ENCODE measurements at regions not wholly inside any gene's neighbourhood (a gene's known extent, or its start where the extent isn't known, plus 50 kb on each side); places are given as distances from the start of the nearest gene placed in this dataset.

DNA sequence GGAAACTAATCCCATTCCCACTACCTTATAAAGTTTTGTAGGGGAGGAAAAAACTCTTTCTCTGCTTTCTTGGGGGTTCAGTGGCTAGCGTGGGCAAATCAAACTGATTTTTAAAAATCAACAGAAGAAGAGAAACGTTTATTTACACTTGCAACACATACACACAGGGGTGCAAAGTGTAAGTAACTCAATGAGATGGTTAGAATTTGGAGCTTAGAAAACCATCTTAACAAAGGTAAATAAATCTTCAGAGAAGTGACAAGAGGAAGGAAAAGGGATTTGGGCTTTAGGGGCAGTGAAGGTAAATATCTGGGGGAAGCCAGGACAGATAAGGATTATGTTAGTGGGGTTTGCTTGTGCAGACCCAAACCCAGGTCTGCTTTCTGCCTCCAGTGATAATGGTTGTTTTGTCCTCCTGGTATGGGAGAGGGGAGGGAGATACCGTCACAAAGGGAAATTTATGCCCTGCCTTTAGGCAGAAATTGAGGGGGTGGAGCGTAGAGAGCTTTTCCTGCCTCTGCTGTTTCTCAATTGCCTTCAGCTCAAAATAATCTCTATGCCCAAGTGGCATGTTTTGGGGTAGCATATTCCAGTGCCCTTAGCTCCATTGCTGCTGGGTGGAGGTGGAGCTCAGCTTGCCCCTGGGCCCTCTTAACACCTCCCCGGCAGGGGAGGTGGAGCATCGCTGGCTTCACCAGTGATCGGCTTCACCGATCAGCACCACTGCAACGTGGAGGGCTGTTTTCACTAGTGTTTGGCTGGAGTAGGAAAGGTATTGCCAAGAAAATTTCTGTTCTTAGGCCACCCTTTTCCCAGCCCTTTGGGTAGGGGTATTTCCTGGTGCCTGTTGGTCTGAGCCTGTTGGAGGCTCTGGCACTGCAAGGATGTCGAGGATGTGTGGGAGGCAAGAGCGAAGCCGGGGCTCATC, 92.2 kb downstream of the TEX51 start:
- DNase-seq (ENCODE audit: low read depth in 3 of 3), result no peak

GRCh38 chr2:126994340-126994777, 95.7 kb downstream of the TEX51 start:
- DNase-seq (ENCODE audit: low read depth in 3 of 3), result no peak

DNA sequence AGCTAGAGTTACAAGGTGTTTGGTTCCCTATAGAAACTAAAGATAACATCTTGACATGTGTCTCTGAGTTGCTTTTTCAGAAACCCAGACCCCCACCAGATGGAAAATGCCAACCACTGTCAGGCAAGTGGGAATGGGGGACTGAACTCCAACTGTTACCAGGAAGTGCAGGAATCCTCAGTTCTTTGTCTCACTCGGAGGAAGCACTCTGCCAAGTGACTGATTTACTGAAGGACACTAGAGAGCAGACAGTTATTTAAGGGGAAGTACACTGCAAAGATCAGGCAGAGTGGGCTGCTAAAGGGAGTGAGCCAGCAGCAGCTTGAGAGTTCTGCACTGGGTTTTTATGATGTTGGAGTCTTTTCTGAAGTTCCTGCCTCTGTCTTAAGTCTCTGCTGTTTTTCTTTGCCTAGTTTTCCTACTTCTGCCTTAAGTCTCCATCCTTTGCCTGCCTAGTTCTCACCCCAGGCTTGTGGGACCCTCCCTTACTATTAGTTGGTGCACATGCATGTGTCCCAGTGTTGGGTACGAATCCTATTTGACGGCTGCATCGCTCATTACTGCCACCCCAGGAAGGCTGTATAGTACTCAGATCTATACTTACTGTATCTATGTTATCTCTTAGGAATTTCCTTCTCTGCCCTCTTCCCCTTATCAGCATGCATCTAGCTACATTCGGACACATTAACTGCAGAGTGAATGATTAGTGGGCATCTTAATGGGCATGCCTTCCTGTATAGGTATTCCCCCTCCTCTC, 97.1 kb downstream of the TEX51 start:
- no peak for DNase-seq (ENCODE audit: low read depth in 3 of 3)

- DNase-seq (ENCODE audit: low read depth in 3 of 3), result no peak
Observed at GRCh38 chr2:126996378-126996699, 97.6 kb downstream of the TEX51 start.

Data from stimulated activated CD4-positive, alpha-beta T cell treated with anti-CD3 and anti-CD28 coated beads, TNF-alpha, amount 100 ng/mL, for 4 hours (primary cell).